Transverse colon (tissue), 4 donors: ENCODE measurements at regions not wholly inside any gene's neighbourhood (a gene's known extent, or its start where the extent isn't known, plus 50 kb on each side); places are given as distances from the start of the nearest gene placed in this dataset.

Experiments used
- CTCF ChIP-seq, 5 experiments: fragments of 200-600 bp in 3 of 5; fragments of 450-650 bp in 2 of 5; sonication (generic) in 3 of 5; IDR thresholded peaks; 1 replicate in 2 of 5; 2 replicates in 3 of 5; pipeline ENCODE4 v1.5.1; 2016 to 2017; ENCODE audit warnings: antibody characterized with exemption in 5 of 5, inconsistent platforms in 3 of 5, mild to moderate bottlenecking in 2 of 5, moderate library complexity in 1 of 5
- EP300 ChIP-seq: sonication (generic); formaldehyde crosslinking; IDR thresholded peaks from one replicate; pipeline ENCODE4 v1.6.1; 2017; ENCODE audit warnings: antibody characterized with exemption, low read depth
- POLR2A ChIP-seq: fragments of 450-650 bp; IDR thresholded peaks from one replicate; pipeline ENCODE4 v1.6.1; 2016; ENCODE audit warnings: antibody characterized with exemption, mild to moderate bottlenecking, moderate library complexity
- POLR2AphosphoS5 ChIP-seq, 3 donors: sonication (generic); formaldehyde crosslinking; IDR thresholded peaks; one replicate each; pipeline ENCODE4 v1.6.1; 2016; ENCODE audit warnings: antibody characterized with exemption in 3 of 3

GRCh38 chr13:22736084-22736767 is 444.6 kb upstream of the SGCG start:
- TF ChIP-seq CTCF (IDR thresholded peaks at IDR 0.05) (no peak), POLR2AphosphoS5 (IDR thresholded peaks at IDR 0.05) (no peak), EP300 (no peak), POLR2A (no peak)
